H1 (cell line): ENCODE measurements at regions not wholly inside any gene's neighbourhood (a gene's known extent, or its start where the extent isn't known, plus 50 kb on each side); places are given as distances from the start of the nearest gene placed in this dataset.

Experiments used
- CTCF ChIA-PET: fragments of 300-600 bp; sonication (Branson Sonifier 250); formaldehyde crosslinking; loops from one replicate; lab custom pipeline; 2021; ENCODE audit not compliant: partially characterized antibody; lab: Charles Lee
- POLR2A ChIA-PET: fragments of 300-600 bp; sonication (Branson Sonifier 250); formaldehyde crosslinking; loops from one replicate; lab custom pipeline; 2021; ENCODE audit warnings: inconsistent platforms; ENCODE audit not compliant: partially characterized antibody; lab: Charles Lee
- DNase-seq, 2 experiments: peaks; one replicate each; pipeline versions ENCODE4 v3.0.0 to v3.0.0-alpha.2; 2010 to 2022; ENCODE audit warnings: low spot score in 2 of 2, low read depth in 1 of 2, mixed read lengths in 1 of 2
- FAIRE-seq: peaks from 2 replicates; lab custom pipeline; 2011; peaks lifted over from hg19 to GRCh38; lab: Jason Lieb, UNC
- H2AFZ ChIP-seq: 2 replicates; pipeline ENCODE4 v1.8.1; 2012; ENCODE audit warnings: low read length, inconsistent platforms
- H2AK5ac ChIP-seq: 2 replicates; pipeline ENCODE4 v1.6.1; 2013; ENCODE audit warnings: low read depth, low read length
- H2BK120ac ChIP-seq: replicated peaks from 2 replicates; pipeline ENCODE3; 2013; ENCODE audit warnings: low read depth, low read length, inconsistent platforms
- H2BK12ac ChIP-seq: 2 replicates; pipeline ENCODE4 v1.6.1; 2013; ENCODE audit warnings: low read depth, low read length
- H2BK15ac ChIP-seq: 2 replicates; pipeline ENCODE4 v1.6.1; 2013; ENCODE audit warnings: low read length
- H2BK20ac ChIP-seq: 2 replicates; pipeline ENCODE4 v1.6.1; 2013; ENCODE audit warnings: low read length
- H2BK5ac ChIP-seq: 2 replicates; pipeline ENCODE4 v1.6.1; 2013; ENCODE audit warnings: low read depth, low read length
- H3K14ac ChIP-seq: 2 replicates; pipeline ENCODE4 v1.6.1; 2013; ENCODE audit warnings: inconsistent platforms; ENCODE audit not compliant: insufficient read length
- H3K18ac ChIP-seq: 2 replicates; pipeline ENCODE4 v1.6.1; 2013; ENCODE audit warnings: low read length; ENCODE audit errors: extremely low read depth
- H3K23ac ChIP-seq: 2 replicates; pipeline ENCODE4 v1.6.1; 2013; ENCODE audit warnings: inconsistent platforms; ENCODE audit not compliant: insufficient read length
- H3K23me2 ChIP-seq: 2 replicates; pipeline ENCODE4 v1.6.1; 2013; ENCODE audit warnings: low read depth, low read length
- H3K27ac ChIP-seq: 2 replicates; pipeline ENCODE4 v1.6.1; 2011; ENCODE audit warnings: low read depth, low read length, inconsistent platforms
- H3K27me3 ChIP-seq, 4 experiments: replicated peaks in 1 of 4; 1 replicate in 1 of 4; 2 replicates in 3 of 4; pipeline versions ENCODE4 v1.6.1 to v1.8.1; 2011 to 2013; ENCODE audit warnings: low read length in 3 of 4, mild to moderate bottlenecking in 3 of 4, inconsistent platforms in 2 of 4, mixed read lengths in 2 of 4, moderate library complexity in 1 of 4; ENCODE audit not compliant: control insufficient read depth in 3 of 4, insufficient read depth in 3 of 4; ENCODE audit errors: extremely low read depth in 1 of 4
- H3K36me3 ChIP-seq, 4 experiments: 2 replicates each; pipeline versions ENCODE4 v1.6.1 to v1.8.1; 2011 to 2013; ENCODE audit warnings: mild to moderate bottlenecking in 4 of 4, low read length in 3 of 4, moderate library complexity in 2 of 4, control low read depth in 1 of 4, inconsistent platforms in 1 of 4; ENCODE audit not compliant: insufficient read depth in 4 of 4, control insufficient read depth in 2 of 4
- H3K4ac ChIP-seq: replicated peaks from 2 replicates; pipeline ENCODE3; 2013; ENCODE audit warnings: low read length, low read depth, mixed read lengths, inconsistent platforms; ENCODE audit not compliant: insufficient read length
- H3K4me1 ChIP-seq, 4 experiments: replicated peaks in 1 of 4; 1 replicate in 1 of 4; 2 replicates in 3 of 4; pipeline versions ENCODE4 v1.6.1 to v1.8.1; 2011 to 2013; ENCODE audit warnings: low read length in 3 of 4, inconsistent platforms in 2 of 4, mixed read lengths in 1 of 4; ENCODE audit not compliant: insufficient read depth in 4 of 4, control insufficient read depth in 3 of 4
- H3K4me2 ChIP-seq, 2 experiments: 2 replicates each; pipeline versions ENCODE4 v1.6.1 to v1.8.1; 2011 to 2013; ENCODE audit warnings: low read depth in 2 of 2, low read length in 2 of 2, control low read depth in 1 of 2, inconsistent platforms in 1 of 2, mild to moderate bottlenecking in 1 of 2; ENCODE audit not compliant: insufficient read depth in 1 of 2
- H3K4me3 ChIP-seq, 4 experiments: fragments of 200-600, 300-600 bp in 1 of 4; sonication (generic), shearing (Covaris generic), sonication (Bioruptor Twin) in 1 of 4; 2 replicates each; pipeline versions ENCODE4 v1.5.1 to v1.8.1; 2011 to 2016; ENCODE audit warnings: low read length in 4 of 4, low read depth in 3 of 4, control low read depth in 2 of 4, inconsistent platforms in 2 of 4, mild to moderate bottlenecking in 2 of 4, mixed read lengths in 1 of 4, moderate library complexity in 1 of 4; ENCODE audit not compliant: insufficient read depth in 2 of 4; ENCODE audit errors: extremely low read depth in 1 of 4
- H3K56ac ChIP-seq: replicated peaks from 2 replicates; pipeline ENCODE3; 2013; ENCODE audit warnings: low read depth, mild to moderate bottlenecking, mixed read lengths, low read length, inconsistent platforms; ENCODE audit not compliant: insufficient read length
- H3K79me1 ChIP-seq: 2 replicates; pipeline ENCODE4 v1.6.1; 2013; ENCODE audit warnings: low read depth, low read length, control low read depth
- H3K79me2 ChIP-seq, 2 experiments: 2 replicates each; pipeline versions ENCODE4 v1.6.1 to v1.8.1; 2012 to 2013; ENCODE audit warnings: low read length in 2 of 2, mild to moderate bottlenecking in 2 of 2, inconsistent platforms in 1 of 2; ENCODE audit not compliant: insufficient read depth in 2 of 2, control insufficient read depth in 1 of 2
- H3K9ac ChIP-seq, 4 experiments: replicated peaks in 1 of 4; 1 replicate in 1 of 4; 2 replicates in 3 of 4; pipeline versions ENCODE4 v1.6.1 to v1.8.1; 2011 to 2013; ENCODE audit warnings: low read depth in 3 of 4, low read length in 3 of 4, control low read depth in 2 of 4, mild to moderate bottlenecking in 2 of 4, moderate library complexity in 2 of 4, inconsistent platforms in 1 of 4; ENCODE audit errors: extremely low read depth in 1 of 4
- H3K9me3 ChIP-seq, 2 experiments: 2 replicates each; pipeline versions ENCODE4 v1.6.1 to v1.8.1; 2012 to 2013; ENCODE audit warnings: mild to moderate bottlenecking in 2 of 2, moderate library complexity in 2 of 2, control low read depth in 1 of 2, inconsistent platforms in 1 of 2, low read depth in 1 of 2, low read length in 1 of 2, mixed read lengths in 1 of 2; ENCODE audit not compliant: insufficient read depth in 2 of 2
- H4K20me1 ChIP-seq, 2 experiments: replicated peaks in 1 of 2; 2 replicates each; pipeline versions ENCODE3 to v1.8.1; 2011 to 2013; ENCODE audit warnings: inconsistent platforms in 2 of 2, low read length in 2 of 2, mild to moderate bottlenecking in 1 of 2; ENCODE audit not compliant: insufficient read depth in 2 of 2, control insufficient read depth in 1 of 2
- H4K5ac ChIP-seq: 2 replicates; pipeline ENCODE4 v1.6.1; 2013; ENCODE audit warnings: low read length, low read depth, mixed read lengths, inconsistent platforms; ENCODE audit not compliant: insufficient read length
- H4K8ac ChIP-seq: 2 replicates; pipeline ENCODE4 v1.8.0; 2013; ENCODE audit warnings: mild to moderate bottlenecking, moderate library complexity, low read length, inconsistent platforms; ENCODE audit not compliant: insufficient read depth; ENCODE audit errors: extremely low read depth
- H4K91ac ChIP-seq: replicated peaks from 2 replicates; pipeline ENCODE3; 2013; ENCODE audit warnings: low read length, mixed read lengths, inconsistent platforms; ENCODE audit not compliant: insufficient read length
- KDM1A ChIP-seq: fragments of 200-600, 300-600 bp; sonication (generic); IDR thresholded peaks from 2 replicates; pipeline ENCODE4 v1.7.1; 2016; ENCODE audit warnings: mild to moderate bottlenecking, low read length, borderline replicate concordance
- WGBS, 2 experiments: shearing (Covaris generic) in 1 of 2; methylation state at CpG; one replicate each; pipeline versions ENCODE4 v1.1.6 to v1.1.7; 2013 to 2015; ENCODE audit warnings: low lambda C conversion rate in 2 of 2, mixed read lengths in 2 of 2, inconsistent platforms in 1 of 2, low coverage in 1 of 2, missing lambda C conversion rate in 1 of 2; ENCODE audit not compliant: insufficient replicate concordance in 2 of 2, insufficient coverage in 1 of 2, insufficient read length in 1 of 2; ENCODE audit errors: extremely low coverage in 1 of 2, missing lambda C conversion rate in 1 of 2; 5-methylcytosine and 5-hydroxymethylcytosine counted together
- TF ChIP-seq, protein P1 (sequence below): IDR thresholded peaks from 2 replicates; pipeline ENCODE4 v1.6.1; 2011; ENCODE audit warnings: low read length, improper control_type of control experiment

DNA sequence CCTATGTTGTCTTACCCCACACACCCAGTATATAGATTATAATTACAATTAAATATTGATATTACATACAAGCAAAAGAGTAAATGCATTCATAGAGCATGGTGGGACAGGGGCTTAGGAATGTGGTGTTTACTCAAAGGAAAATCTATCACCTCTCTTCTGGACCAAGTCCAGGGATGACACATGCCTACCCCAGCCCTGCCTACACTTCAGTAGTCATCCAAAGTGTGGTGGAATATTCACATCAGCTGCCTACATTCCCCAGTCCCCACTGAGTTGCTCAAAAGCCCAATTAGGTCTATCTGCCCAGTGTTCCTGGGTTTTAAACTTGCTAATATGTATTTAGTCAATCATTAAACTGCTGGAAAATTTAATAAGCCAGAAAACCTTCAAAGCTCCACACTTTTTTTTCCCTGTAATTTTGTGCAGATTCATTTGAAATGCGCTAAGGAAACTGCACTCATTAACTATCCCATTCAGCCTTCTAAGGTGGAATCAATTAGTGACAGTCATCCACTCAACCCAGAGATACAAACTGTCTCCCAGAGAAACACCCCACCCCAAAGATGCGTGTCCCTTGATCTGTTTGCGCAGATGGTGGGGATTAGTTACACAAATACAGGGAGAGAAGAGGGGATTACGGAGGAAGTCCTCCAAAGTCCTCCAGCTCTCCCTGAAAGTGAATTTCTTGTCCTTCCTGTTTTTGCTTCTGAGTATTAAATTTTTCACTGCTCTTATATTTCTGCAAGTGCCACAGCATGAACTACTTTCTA, 91.7 kb upstream of the KDR start:
- Histone ChIP-seq H3K4me2 (no peak overlapping the region), H3K27ac (no peak overlapping the region)

More for the DNA sequence above, 91.7 kb upstream of the KDR start:
- Histone ChIP-seq H3K9ac (no peak overlapping the region), H3K56ac (no peak overlapping the region), H3K4me3 (no peak overlapping the region), H3K79me1 (no peaks in the 10 kb centered on the region), H3K4ac (no peak overlapping the region), H3K23ac (no peak overlapping the region), H4K20me1 (no peaks in the 10 kb centered on the region), H3K79me2 (no peaks in the 10 kb centered on the region), H3K9me3 (no peaks in the 10 kb centered on the region), H4K91ac (no peak overlapping the region), H3K27me3 (no peaks in the 10 kb centered on the region), H3K23me2 (no peaks in the 10 kb centered on the region), H4K8ac (no peak overlapping the region), H2BK20ac (no peak overlapping the region), H3K14ac (no peak overlapping the region), H2BK120ac (no peak overlapping the region), H3K18ac (no peak overlapping the region), H3K4me1 (no peaks in the 10 kb centered on the region), H2BK15ac (no peak overlapping the region; the same call in 1 of the 2 replicates), H2BK12ac (no peak overlapping the region; the same call in 1 of the 2 replicates), H2AK5ac (no peak overlapping the region), H2BK5ac (no peak overlapping the region), H3K36me3 (no peaks in the 10 kb centered on the region), H4K5ac (no peak overlapping the region), H2AFZ (0 out of 2 replicates have a peak overlapping the region, but pooled peaks have one; percentile 38)
- TF ChIP-seq, protein P1, sequence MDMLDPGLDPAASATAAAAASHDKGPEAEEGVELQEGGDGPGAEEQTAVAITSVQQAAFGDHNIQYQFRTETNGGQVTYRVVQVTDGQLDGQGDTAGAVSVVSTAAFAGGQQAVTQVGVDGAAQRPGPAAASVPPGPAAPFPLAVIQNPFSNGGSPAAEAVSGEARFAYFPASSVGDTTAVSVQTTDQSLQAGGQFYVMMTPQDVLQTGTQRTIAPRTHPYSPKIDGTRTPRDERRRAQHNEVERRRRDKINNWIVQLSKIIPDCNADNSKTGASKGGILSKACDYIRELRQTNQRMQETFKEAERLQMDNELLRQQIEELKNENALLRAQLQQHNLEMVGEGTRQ: no peak
- TF ChIP-seq KDM1A: no peak
- no peak for FAIRE-seq
- CTCF ChIA-PET: interaction anchor here (0.6 to 1.5 kb wide), 2 partner anchors 32 to 184 kb away, joined by 4 to 7 read pairs; no protein-coding TSS in a partner anchor
- WGBS, 2 experiments: 93% methylated on average over 4 of the region's 4 CpGs; no CpG with 5 or more reads in 1 of the 2 experiments
- POLR2A ChIA-PET: no interaction called here
- no peak for DNase-seq
